HUES6 (cell line): ENCODE measurements at regions not wholly inside any gene's neighbourhood (a gene's known extent, or its start where the extent isn't known, plus 50 kb on each side); places are given as distances from the start of the nearest gene placed in this dataset.

Experiments used
- H3K27ac ChIP-seq: 2 replicates; pipeline ENCODE4 v1.7.0; 2013; ENCODE audit warnings: low read depth, mild to moderate bottlenecking, low read length, inconsistent platforms
- H3K27me3 ChIP-seq: 2 replicates; pipeline ENCODE4 v1.6.1; 2013; ENCODE audit warnings: low read length; ENCODE audit not compliant: control insufficient read depth, insufficient read depth
- H3K36me3 ChIP-seq: 2 replicates; pipeline ENCODE4 v1.6.1; 2013; ENCODE audit warnings: low read length; ENCODE audit not compliant: control insufficient read depth, insufficient read depth
- H3K4me1 ChIP-seq: 2 replicates; pipeline ENCODE4 v1.6.1; 2013; ENCODE audit warnings: low read length; ENCODE audit not compliant: control insufficient read depth, insufficient read depth
- H3K4me3 ChIP-seq: 2 replicates; pipeline ENCODE4 v1.5.1; 2013; ENCODE audit warnings: low read depth, low read length
- H3K9ac ChIP-seq: one replicate; pipeline ENCODE4 v1.6.1; 2013; ENCODE audit warnings: mild to moderate bottlenecking, low read length
- H3K9me3 ChIP-seq: 2 replicates; pipeline ENCODE4 v1.6.1; 2013; ENCODE audit warnings: low read depth, low read length; ENCODE audit not compliant: control insufficient read depth, insufficient read depth

- no peak overlapping the region for H3K27ac ChIP-seq
- no peaks in the 10 kb centered on the region for H3K9me3 ChIP-seq
- H3K4me1 ChIP-seq = no peaks in the 10 kb centered on the region
- no peaks in the 10 kb centered on the region for H3K36me3 ChIP-seq
- no peak overlapping the region for H3K4me3 ChIP-seq
- no peak overlapping the region for H3K9ac ChIP-seq
- H3K27me3 ChIP-seq = no peaks in the 10 kb centered on the region
These were observed 661.6 kb downstream of the DHX35 start for GRCh38 chr20:39623584-39624234.

GRCh38 chr20:39619271-39619785 is 657.2 kb downstream of the DHX35 start:
- Histone ChIP-seq H3K9me3 (no peaks in the 10 kb centered on the region), H3K36me3 (no peaks in the 10 kb centered on the region), H3K27ac (no peak overlapping the region), H3K4me3 (no peak overlapping the region), H3K27me3 (no peaks in the 10 kb centered on the region), H3K9ac (no peak overlapping the region), H3K4me1 (no peaks in the 10 kb centered on the region)

GRCh38 chr20:39611901-39612300 is 649.8 kb downstream of the DHX35 start:
- Histone ChIP-seq H3K9ac (no peak overlapping the region), H3K27ac (no peak overlapping the region), H3K36me3 (no peaks in the 10 kb centered on the region), H3K27me3 (no peaks in the 10 kb centered on the region), H3K4me3 (no peak overlapping the region), H3K4me1 (no peaks in the 10 kb centered on the region), H3K9me3 (no peaks in the 10 kb centered on the region)

- H3K9me3 ChIP-seq = no peaks in the 10 kb centered on the region
- H3K36me3 ChIP-seq = no peaks in the 10 kb centered on the region
- H3K9ac ChIP-seq = no peak overlapping the region
- no peak overlapping the region for H3K27ac ChIP-seq
- H3K4me1 ChIP-seq = no peaks in the 10 kb centered on the region; the same call in 1 of the 2 replicates
- no peaks in the 10 kb centered on the region for H3K27me3 ChIP-seq
- no peak overlapping the region for H3K4me3 ChIP-seq
These were observed 645.0 kb downstream of the DHX35 start for GRCh38 chr20:39607141-39607540.

DNA sequence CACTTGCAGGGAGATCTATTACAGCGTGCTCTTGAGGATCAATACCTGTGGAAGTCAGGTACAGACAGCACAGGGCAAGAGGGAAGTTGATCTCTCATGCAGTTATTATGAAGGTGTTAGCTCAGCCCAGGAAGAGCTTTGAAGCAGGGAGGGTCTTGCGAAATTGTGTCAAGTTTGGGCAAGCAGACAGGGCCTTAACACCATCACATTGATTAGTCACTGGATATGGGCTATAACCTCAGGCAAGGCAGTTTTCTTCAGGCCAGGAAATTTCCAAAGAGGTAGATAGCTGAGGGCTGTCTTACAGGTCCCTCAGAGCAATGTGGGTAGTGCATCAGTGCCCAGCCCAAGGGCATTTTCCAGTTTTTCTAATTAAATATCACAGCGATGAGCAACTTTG is 643.8 kb downstream of the DHX35 start:
- Histone ChIP-seq H3K27me3 (no peaks in the 10 kb centered on the region), H3K36me3 (no peaks in the 10 kb centered on the region), H3K9ac (no peak overlapping the region), H3K27ac (no peak overlapping the region), H3K9me3 (no peaks in the 10 kb centered on the region), H3K4me1 (no peaks in the 10 kb centered on the region; the same call in 1 of the 2 replicates), H3K4me3 (no peak overlapping the region)

DNA sequence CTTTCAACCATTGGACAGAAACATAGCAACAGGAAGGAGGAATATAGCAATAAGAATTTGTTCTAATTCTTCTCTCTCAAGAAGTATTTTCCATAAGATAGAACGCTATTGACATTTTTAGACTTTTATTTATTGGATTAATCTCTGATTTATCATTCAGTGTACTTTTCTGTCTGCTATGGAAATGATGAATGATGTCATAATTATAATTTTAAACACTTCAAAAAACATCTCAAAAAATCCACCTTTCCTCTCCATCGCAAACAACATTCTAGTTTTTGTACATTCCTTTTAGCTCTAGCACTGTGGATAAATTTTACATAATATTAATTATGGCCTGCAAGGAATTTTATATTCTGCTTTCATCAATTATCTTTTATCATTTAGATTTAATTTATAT is 643.2 kb downstream of the DHX35 start:
- Histone ChIP-seq H3K9ac (no peak overlapping the region), H3K27ac (no peak overlapping the region), H3K36me3 (no peaks in the 10 kb centered on the region), H3K9me3 (no peaks in the 10 kb centered on the region), H3K4me3 (no peak overlapping the region), H3K27me3 (no peaks in the 10 kb centered on the region), H3K4me1 (no peaks in the 10 kb centered on the region; the same call in 1 of the 2 replicates)

- no peak overlapping the region for H3K27ac ChIP-seq
- H3K9me3 ChIP-seq = no peaks in the 10 kb centered on the region
These were observed 641.1 kb downstream of the DHX35 start for GRCh38 chr20:39603219-39603618.

GRCh38 chr20:39602649-39603048 is 640.5 kb downstream of the DHX35 start:
- Histone ChIP-seq H3K4me1 (no peaks in the 10 kb centered on the region; the same call in 1 of the 2 replicates), H3K4me3 (no peak overlapping the region), H3K9ac (no peak overlapping the region), H3K9me3 (no peaks in the 10 kb centered on the region), H3K27ac (no peak overlapping the region), H3K27me3 (no peaks in the 10 kb centered on the region; the same call in 1 of the 2 replicates), H3K36me3 (no peaks in the 10 kb centered on the region)

More at GRCh38 chr20:39603219-39603618, 641.1 kb downstream of the DHX35 start:
- Histone ChIP-seq H3K36me3 (no peaks in the 10 kb centered on the region), H3K4me3 (no peak overlapping the region), H3K27me3 (no peaks in the 10 kb centered on the region; the same call in 1 of the 2 replicates), H3K4me1 (no peaks in the 10 kb centered on the region; the same call in 1 of the 2 replicates), H3K9ac (no peak overlapping the region)

DNA sequence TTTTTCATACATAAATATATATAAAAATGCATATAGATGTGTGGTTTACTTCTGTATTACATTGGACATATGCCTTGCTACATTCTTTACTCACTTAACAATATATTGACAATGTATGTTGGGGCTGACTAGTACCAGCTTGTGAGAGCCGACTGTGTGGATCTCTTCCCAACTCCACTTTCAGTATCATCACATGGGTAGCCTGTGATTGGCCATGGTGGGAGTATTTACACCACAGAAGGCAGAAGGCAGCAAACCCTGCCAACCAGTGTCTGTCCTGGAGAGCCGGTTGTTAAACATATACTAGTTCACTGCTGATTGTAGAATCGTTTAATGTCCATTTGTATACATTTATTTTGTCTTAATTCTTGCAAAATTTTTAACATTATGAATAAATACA is 638.7 kb downstream of the DHX35 start:
- Histone ChIP-seq H3K9me3 (no peaks in the 10 kb centered on the region), H3K4me1 (no peaks in the 10 kb centered on the region; the same call in 1 of the 2 replicates), H3K36me3 (no peaks in the 10 kb centered on the region), H3K4me3 (no peak overlapping the region), H3K27me3 (no peaks in the 10 kb centered on the region; the same call in 1 of the 2 replicates), H3K9ac (no peak overlapping the region), H3K27ac (no peak overlapping the region)

- Histone ChIP-seq H3K4me3 (no peak overlapping the region), H3K4me1 (no peaks in the 10 kb centered on the region; the same call in 1 of the 2 replicates), H3K9ac (no peak overlapping the region), H3K27ac (no peak overlapping the region), H3K36me3 (no peaks in the 10 kb centered on the region), H3K27me3 (no peaks in the 10 kb centered on the region; the same call in 1 of the 2 replicates), H3K9me3 (no peaks in the 10 kb centered on the region)
These were observed 638.0 kb downstream of the DHX35 start for GRCh38 chr20:39600156-39600555.

DNA sequence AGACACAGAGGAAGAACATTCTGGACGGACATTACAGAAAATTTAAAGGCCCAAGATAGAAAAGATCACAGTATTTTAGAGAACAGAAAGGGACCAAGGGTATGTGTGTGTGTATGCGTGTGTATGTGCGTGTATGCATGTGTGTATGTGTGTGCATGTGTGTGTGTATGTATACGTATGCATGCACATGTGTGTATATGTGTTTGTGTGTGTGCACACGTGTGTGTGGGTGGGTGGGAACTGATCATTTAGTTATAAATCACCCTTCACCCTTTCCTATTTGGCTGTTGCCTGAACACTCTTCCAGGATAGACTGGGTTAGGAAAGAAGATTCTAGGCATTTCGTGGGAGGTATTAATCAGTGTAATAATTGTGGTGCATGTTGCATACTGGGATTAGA is 634.4 kb downstream of the DHX35 start:
- Histone ChIP-seq H3K4me1 (no peaks in the 10 kb centered on the region), H3K4me3 (no peak overlapping the region), H3K27me3 (no peaks in the 10 kb centered on the region; the same call in 1 of the 2 replicates), H3K36me3 (no peaks in the 10 kb centered on the region), H3K9ac (no peak overlapping the region), H3K27ac (no peak overlapping the region), H3K9me3 (no peaks in the 10 kb centered on the region)
